NCI-H524 treated with DMSO at 0.1 percent for 48 hours (cell line): ENCODE measurements at regions not wholly inside any gene's neighbourhood (a gene's known extent, or its start where the extent isn't known, plus 50 kb on each side); places are given as distances from the start of the nearest gene placed in this dataset.

Experiments used
- DNase-seq: peaks from one replicate; lab custom pipeline; 2025; lab: John Stamatoyannopoulos, UW

- DNase-seq = no peak
Measured at GRCh38 chr22:42330170-42330569, 59.7 kb upstream of the TCF20 start.

GRCh38 chr22:42329504-42329903 is 59.1 kb upstream of the TCF20 start:
- no peak for DNase-seq

GRCh38 chr22:42328784-42329145 is 58.3 kb upstream of the TCF20 start:
- no peak for DNase-seq

- DNase-seq = no peak
Measured at GRCh38 chr22:42328130-42328783, 57.8 kb upstream of the TCF20 start.

- DNase-seq = no peak
Measured at GRCh38 chr22:42327462-42328129, 57.1 kb upstream of the TCF20 start.

- DNase-seq = no peak
Measured at GRCh38 chr22:42326801-42327200, 56.3 kb upstream of the TCF20 start.

- DNase-seq = no peak
Measured at GRCh38 chr22:42326301-42326700, 55.8 kb upstream of the TCF20 start.

- no peak for DNase-seq
Measured at GRCh38 chr22:42324990-42325710, 54.7 kb upstream of the TCF20 start.

- DNase-seq = no peak
Measured at GRCh38 chr22:42324566-42324965, 54.1 kb upstream of the TCF20 start.

GRCh38 chr22:42323971-42324370 is 53.5 kb upstream of the TCF20 start:
- no peak for DNase-seq

GRCh38 chr22:42322562-42322926 is 52.1 kb upstream of the TCF20 start:
- no peak for DNase-seq

GRCh38 chr22:42321908-42322561 is 51.6 kb upstream of the TCF20 start:
- DNase-seq = peak; percentile 93

- DNase-seq = no peak
Measured at GRCh38 chr22:42320443-42321416, 50.3 kb upstream of the TCF20 start.
